22Rv1 (cell line): ENCODE measurements at regions not wholly inside any gene's neighbourhood (a gene's known extent, or its start where the extent isn't known, plus 50 kb on each side); places are given as distances from the start of the nearest gene placed in this dataset.

Experiments
- ZFX ChIP-seq: fragments of 450-650 bp; IDR thresholded peaks from 2 replicates; pipeline ENCODE4 v1.6.1; 2017; ENCODE audit warnings: antibody characterized with exemption, borderline replicate concordance
- TF ChIP-seq, protein P1 (sequence below): fragments of 450-650 bp; IDR thresholded peaks from 2 replicates; pipeline ENCODE4 v1.5.1; 2017; ENCODE audit warnings: mild to moderate bottlenecking

DNA sequence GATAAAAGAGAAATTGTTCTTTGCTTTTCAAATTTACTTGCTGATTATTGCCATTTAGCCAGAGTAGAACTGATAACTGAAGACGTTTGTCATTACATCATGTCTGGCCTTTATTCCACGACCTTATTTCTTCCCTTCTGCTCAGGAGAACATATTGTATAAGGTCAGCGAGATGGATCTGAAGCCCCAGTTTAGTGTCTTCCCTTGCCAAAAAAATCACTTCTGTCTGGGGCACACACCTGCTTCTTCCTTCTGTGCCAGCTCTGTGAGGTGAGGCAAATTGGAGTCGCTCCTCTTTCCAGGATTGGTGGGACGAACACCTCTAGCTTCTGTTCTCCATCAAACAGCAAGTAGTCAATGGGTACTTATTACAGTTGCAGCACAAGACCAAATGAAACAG, 250.3 kb upstream of the CRBN start:
- TF ChIP-seq, protein P1, sequence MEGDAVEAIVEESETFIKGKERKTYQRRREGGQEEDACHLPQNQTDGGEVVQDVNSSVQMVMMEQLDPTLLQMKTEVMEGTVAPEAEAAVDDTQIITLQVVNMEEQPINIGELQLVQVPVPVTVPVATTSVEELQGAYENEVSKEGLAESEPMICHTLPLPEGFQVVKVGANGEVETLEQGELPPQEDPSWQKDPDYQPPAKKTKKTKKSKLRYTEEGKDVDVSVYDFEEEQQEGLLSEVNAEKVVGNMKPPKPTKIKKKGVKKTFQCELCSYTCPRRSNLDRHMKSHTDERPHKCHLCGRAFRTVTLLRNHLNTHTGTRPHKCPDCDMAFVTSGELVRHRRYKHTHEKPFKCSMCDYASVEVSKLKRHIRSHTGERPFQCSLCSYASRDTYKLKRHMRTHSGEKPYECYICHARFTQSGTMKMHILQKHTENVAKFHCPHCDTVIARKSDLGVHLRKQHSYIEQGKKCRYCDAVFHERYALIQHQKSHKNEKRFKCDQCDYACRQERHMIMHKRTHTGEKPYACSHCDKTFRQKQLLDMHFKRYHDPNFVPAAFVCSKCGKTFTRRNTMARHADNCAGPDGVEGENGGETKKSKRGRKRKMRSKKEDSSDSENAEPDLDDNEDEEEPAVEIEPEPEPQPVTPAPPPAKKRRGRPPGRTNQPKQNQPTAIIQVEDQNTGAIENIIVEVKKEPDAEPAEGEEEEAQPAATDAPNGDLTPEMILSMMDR: no peak
- TF ChIP-seq ZFX: no peak
